Adipocyte (in vitro differentiated cells): ENCODE measurements at regions not wholly inside any gene's neighbourhood (a gene's known extent, or its start where the extent isn't known, plus 50 kb on each side); places are given as distances from the start of the nearest gene placed in this dataset.
"Not testable (repeated sequence)": the region's sequence is repeated elsewhere in the genome, so short reads cannot be mapped to it uniquely, and the experiment has no call there.

Experiments
- DNase-seq: peaks from one replicate; pipeline ENCODE4 v3.0.0-alpha.2; 2015; ENCODE audit warnings: low read depth
- H3K27me3 ChIP-seq: replicated peaks from 2 replicates; pipeline ENCODE4 v1.7.0; 2013; ENCODE audit warnings: mild to moderate bottlenecking, low read length, moderate library complexity; ENCODE audit not compliant: control insufficient read depth, insufficient read depth
- H3K36me3 ChIP-seq: 2 replicates; pipeline ENCODE4 v1.7.0; 2013; ENCODE audit warnings: low read length, mild to moderate bottlenecking, moderate library complexity; ENCODE audit not compliant: control insufficient read depth, insufficient read depth, severe bottlenecking
- H3K4me1 ChIP-seq: 2 replicates; pipeline ENCODE4 v1.7.0; 2013; ENCODE audit warnings: mild to moderate bottlenecking, low read length, moderate library complexity; ENCODE audit not compliant: control insufficient read depth, insufficient read depth
- H3K4me3 ChIP-seq: 2 replicates; pipeline ENCODE4 v1.7.0; 2013; ENCODE audit warnings: mild to moderate bottlenecking, low read length, moderate library complexity
- H3K9ac ChIP-seq: 2 replicates; pipeline ENCODE4 v1.7.0; 2013; ENCODE audit warnings: mild to moderate bottlenecking, low read length, moderate library complexity
- H3K9me3 ChIP-seq: 2 replicates; pipeline ENCODE4 v1.7.0; 2013; ENCODE audit warnings: mild to moderate bottlenecking, low read length, moderate library complexity; ENCODE audit not compliant: control insufficient read depth

DNA sequence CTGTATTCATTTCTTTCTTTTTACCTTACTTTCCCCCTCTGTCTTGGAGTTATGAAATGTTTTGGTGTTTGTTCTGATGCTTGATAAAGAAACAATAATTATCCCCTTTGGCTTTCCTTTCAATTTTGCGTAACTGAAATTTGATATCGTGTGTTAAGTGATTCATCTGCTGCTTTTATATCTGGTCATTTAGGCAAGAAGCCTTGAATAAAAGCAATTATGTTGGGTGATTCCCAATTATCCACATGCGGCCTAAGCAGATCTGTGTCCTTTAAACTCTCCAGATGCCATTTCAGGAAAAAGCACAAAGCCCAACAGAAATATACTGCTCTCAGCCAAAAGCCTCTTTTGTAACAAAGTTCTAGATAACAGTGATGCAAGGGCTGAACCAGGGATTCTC is 92.8 kb downstream of the TAF11L14 start:
- Histone ChIP-seq H3K9ac (no peak overlapping the region), H3K4me3 (no peak overlapping the region), H3K9me3 (no peaks in the 10 kb centered on the region), H3K4me1 (no peaks in the 10 kb centered on the region), H3K27me3 (no peaks in the 10 kb centered on the region), H3K36me3 (no peaks in the 10 kb centered on the region)
- peak; percentile 27 for DNase-seq

DNA sequence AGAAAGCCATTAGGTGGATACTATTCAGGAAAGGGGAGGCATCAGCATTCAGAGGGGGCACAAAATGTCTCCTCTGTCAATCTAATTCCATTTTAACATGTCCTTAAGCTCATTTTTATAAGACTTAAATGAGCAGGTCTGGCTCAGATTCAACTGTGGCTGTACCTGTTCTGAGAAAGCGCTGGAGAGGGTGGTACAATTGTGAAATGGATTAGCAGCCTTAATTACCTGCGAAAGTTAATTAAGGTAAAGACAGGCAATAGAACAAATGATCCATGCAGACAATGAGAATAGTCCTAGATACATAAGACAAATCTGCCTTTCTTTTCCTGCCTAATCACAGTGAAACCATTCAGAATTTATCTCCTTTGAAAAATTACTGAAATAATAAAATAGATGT is 96.2 kb downstream of the TAF11L14 start:
- Histone ChIP-seq H3K36me3 (no peaks in the 10 kb centered on the region), H3K4me3 (no peak overlapping the region), H3K4me1 (no peaks in the 10 kb centered on the region), H3K9me3 (no peaks in the 10 kb centered on the region), H3K27me3 (no peaks in the 10 kb centered on the region), H3K9ac (no peak overlapping the region)
- DNase-seq = no peak

DNA sequence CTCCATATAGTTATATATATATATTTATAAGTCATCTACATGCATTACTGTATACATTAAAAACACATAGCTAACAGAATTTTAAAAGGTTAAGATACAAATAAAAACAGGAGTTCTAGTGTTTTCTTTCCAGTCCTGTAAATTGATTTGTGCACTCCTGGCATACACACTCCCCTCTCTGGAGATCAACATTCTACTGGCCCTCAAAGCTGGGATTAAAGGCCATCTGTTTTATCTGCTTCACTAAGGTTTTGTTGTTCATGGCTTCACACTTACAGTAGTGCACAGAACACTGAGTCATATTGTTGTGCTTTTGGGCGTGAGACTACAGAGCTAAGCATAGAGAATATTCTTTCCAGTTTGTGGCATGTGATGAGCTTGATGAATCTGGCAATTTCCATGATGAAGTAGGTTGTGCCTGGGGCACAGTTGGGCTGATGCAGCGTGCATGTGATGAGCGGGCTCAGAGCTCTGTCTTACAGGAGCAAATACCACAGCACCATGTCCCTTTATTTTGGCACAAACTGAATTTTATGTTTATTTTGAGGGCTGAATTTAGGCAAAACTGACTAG is 98.2 kb downstream of the TAF11L14 start:
- H3K9ac ChIP-seq = no peak overlapping the region
- no peaks in the 10 kb centered on the region for H3K4me1 ChIP-seq
- DNase-seq = peak; percentile 25
- no peaks in the 10 kb centered on the region for H3K36me3 ChIP-seq
- H3K9me3 ChIP-seq = no peaks in the 10 kb centered on the region
- no peaks in the 10 kb centered on the region for H3K27me3 ChIP-seq
- H3K4me3 ChIP-seq = no peak overlapping the region

DNA sequence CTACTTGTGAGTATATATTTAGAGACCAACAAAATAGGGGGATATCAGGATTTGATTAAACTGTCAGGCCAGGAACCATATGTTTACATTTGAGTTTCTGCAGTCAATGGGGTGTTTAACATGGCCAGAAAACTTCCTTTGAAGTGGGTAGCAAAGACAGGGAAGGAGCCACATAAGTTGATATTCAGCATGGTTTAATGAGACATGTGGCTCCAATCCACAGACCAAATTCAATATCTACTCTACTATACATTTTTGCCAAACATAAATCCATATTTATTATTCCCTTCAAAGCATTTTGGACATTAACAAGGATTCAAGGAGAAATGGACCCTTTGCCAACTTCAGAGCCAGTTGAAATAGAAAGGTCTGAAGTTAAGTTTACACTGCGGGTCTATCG is 99.8 kb downstream of the TAF11L14 start:
- DNase-seq = no peak
- no peaks in the 10 kb centered on the region for H3K4me1 ChIP-seq
- no peak overlapping the region for H3K9ac ChIP-seq
- no peak overlapping the region for H3K4me3 ChIP-seq
- no peaks in the 10 kb centered on the region for H3K9me3 ChIP-seq
- H3K36me3 ChIP-seq = no peaks in the 10 kb centered on the region
- H3K27me3 ChIP-seq = no peaks in the 10 kb centered on the region

DNA sequence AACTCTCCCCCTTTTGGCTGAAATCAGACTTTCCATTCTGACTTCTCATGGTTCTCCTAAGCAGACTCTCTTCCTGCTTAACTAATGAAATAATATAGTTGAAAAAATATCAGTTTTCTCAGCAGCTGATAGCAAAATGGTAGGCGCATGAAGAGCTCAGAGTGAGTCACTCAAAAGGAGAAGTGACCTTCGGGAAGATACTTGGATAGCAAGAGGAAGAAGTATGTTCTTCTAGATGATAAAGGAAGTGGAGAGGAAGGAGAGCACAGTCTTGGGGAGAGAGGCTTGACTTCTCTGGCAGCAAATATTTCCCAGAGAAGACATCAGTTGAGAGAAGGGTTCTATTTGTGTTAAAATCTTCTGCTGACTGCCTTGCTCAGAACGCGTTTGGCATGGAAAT is 101.5 kb downstream of the TAF11L14 start:
- no peaks in the 10 kb centered on the region for H3K9me3 ChIP-seq
- no peak overlapping the region for H3K4me3 ChIP-seq
- no peaks in the 10 kb centered on the region for H3K27me3 ChIP-seq
- no peaks in the 10 kb centered on the region for H3K4me1 ChIP-seq
- no peak for DNase-seq
- H3K36me3 ChIP-seq = no peaks in the 10 kb centered on the region
- no peak overlapping the region for H3K9ac ChIP-seq

DNA sequence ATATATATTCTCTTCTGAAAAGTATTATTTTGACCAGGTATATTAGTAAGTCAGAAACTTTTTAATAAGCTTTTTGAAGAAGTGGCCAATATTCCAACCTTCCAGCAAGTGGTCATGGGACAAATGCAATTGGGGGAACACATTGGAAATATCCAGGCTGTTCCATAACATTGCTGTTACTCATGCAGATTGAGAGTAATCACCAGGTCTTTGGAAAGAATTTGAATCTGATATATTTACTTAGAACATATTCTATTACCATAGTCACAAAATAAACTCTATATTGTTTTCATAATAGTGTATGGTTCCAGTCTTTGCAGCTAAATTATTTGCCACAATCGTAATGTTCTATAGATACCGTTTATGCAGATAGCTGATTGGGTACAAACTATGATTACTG is 102.8 kb downstream of the TAF11L14 start:
- Histone ChIP-seq H3K27me3 (no peaks in the 10 kb centered on the region), H3K4me3 (no peak overlapping the region), H3K4me1 (no peaks in the 10 kb centered on the region), H3K9ac (no peak overlapping the region), H3K36me3 (no peaks in the 10 kb centered on the region), H3K9me3 (no peaks in the 10 kb centered on the region)
- peak; percentile 66 for DNase-seq

DNA sequence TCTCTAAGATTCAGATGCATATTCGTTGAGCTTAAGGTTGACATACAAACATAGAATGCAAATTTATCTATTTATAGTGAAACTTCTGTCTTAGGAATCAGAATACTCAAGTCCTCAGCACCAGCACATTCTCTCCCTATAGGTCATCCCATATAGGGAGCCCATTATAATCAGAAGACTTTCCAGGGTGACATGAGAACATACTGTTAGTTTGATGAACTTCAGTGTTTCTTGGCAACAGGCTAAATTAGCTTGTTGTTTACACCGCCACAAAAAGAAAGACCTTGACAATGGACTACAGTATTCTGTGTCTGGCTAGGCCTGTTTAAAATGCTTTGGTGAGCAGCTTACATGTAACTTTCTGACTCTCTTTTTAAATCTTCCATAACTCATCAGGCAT is 104.2 kb downstream of the TAF11L14 start:
- no peak for DNase-seq
- Histone ChIP-seq H3K4me1 (peaks cover 2% of the 10 kb centered on the region), H3K4me3 (no peak overlapping the region), H3K9me3 (no peaks in the 10 kb centered on the region), H3K27me3 (no peaks in the 10 kb centered on the region), H3K9ac (no peak overlapping the region), H3K36me3 (no peaks in the 10 kb centered on the region)

DNA sequence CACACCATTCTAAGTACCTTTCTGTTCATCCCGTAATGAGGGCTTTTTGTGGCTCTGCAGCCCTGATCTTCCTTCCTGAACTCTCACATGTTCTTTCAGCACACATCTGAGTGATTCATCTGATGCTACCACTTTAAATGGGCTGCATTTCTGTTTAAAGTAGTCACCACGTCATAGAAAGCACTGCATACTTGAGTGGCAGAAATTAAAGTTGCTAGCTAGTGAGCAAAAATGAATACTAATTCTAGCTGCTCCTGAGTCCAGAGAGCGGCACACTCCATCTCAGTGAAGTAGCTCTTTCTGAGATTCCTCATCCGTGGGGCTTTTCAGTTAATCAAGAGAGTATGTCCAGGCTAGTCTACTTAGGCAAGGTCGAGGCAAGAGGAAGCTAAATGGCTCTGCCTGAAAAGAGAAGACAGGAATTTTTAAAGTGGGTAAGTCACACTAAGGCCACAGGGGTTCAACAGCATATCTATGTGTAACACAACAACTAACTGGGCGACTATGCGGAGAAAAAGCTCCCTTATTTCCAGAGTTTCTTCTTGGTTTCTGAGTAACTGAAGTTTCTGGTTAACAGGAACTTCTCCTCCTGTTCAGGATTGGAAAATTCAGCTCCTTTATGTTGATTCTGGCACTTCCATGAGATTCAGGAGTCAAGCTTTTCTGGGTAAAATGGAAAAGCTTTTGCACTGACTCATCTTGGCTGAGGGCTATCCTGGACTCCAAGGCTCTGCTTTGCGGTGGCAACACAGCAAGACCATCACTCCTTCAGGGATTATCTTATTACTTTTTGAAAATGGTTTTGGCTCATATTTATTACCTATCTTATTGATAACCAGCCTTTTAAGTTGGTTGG is 109.5 kb downstream of the TAF11L14 start:
- H3K4me1 ChIP-seq = peaks cover 11% of the 10 kb centered on the region
- H3K9me3 ChIP-seq = no peaks in the 10 kb centered on the region

DNA sequence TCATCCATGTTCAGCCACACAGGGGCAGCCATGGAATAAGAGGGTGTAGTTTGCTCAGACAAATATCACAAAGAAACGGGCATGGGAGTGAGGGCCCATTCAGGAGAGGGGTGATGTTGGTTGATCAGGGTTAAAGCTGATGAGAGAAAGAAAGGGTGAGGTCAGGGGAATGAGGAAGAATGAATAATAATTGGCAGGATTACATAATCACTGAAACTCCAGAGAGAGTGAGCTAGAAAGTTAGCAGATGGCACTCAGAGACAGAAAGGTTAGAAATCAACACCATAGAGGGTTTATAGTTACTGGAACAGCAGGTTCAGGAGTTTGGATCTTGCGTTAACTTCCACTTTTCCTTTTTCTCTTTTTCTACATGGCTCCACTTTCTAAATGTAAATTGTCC is 113.9 kb downstream of the TAF11L14 start:
- Histone ChIP-seq H3K4me3 (no peak overlapping the region), H3K4me1 (peaks cover 11% of the 10 kb centered on the region), H3K9ac (no peak overlapping the region), H3K36me3 (no peaks in the 10 kb centered on the region), H3K27me3 (no peaks in the 10 kb centered on the region), H3K9me3 (no peaks in the 10 kb centered on the region)
- DNase-seq = peak; percentile 3

More for the DNA sequence above, 109.5 kb downstream of the TAF11L14 start:
- H3K27me3 ChIP-seq = no peaks in the 10 kb centered on the region
- H3K4me3 ChIP-seq = peak overlapping the region; percentile 44
- H3K36me3 ChIP-seq = no peaks in the 10 kb centered on the region
- H3K9ac ChIP-seq = peak overlapping the region; percentile 6
- DNase-seq = peak; percentile 87

GRCh38 chr5:17748941-17749340 is 114.7 kb downstream of the TAF11L14 start:
- peaks cover 4% of the 10 kb centered on the region for H3K4me1 ChIP-seq
- H3K9me3 ChIP-seq = no peaks in the 10 kb centered on the region
- no peak for DNase-seq
- no peak overlapping the region for H3K9ac ChIP-seq
- no peaks in the 10 kb centered on the region for H3K36me3 ChIP-seq
- no peaks in the 10 kb centered on the region for H3K27me3 ChIP-seq
- H3K4me3 ChIP-seq = no peak overlapping the region

GRCh38 chr5:17755406-17755805 is 121.1 kb downstream of the TAF11L14 start:
- H3K4me1 ChIP-seq, DNase-seq, H3K27me3 ChIP-seq, H3K9ac ChIP-seq, H3K4me3 ChIP-seq, H3K36me3 ChIP-seq, H3K9me3 ChIP-seq: not testable (repeated sequence)
